HG02973 (cell line): ENCODE measurements at regions not wholly inside any gene's neighbourhood (a gene's known extent, or its start where the extent isn't known, plus 50 kb on each side); places are given as distances from the start of the nearest gene placed in this dataset.
"Not testable (repeated sequence)": the region's sequence is repeated elsewhere in the genome, so short reads cannot be mapped to it uniquely, and the experiment has no call there.

Experiments used
- ATAC-seq: cut with Tn5 transposase; IDR thresholded peaks from one replicate; pipeline ENCODE4 v1.9.1; 2021; ENCODE audit warnings: moderate library complexity; ENCODE audit not compliant: unreplicated experiment

DNA sequence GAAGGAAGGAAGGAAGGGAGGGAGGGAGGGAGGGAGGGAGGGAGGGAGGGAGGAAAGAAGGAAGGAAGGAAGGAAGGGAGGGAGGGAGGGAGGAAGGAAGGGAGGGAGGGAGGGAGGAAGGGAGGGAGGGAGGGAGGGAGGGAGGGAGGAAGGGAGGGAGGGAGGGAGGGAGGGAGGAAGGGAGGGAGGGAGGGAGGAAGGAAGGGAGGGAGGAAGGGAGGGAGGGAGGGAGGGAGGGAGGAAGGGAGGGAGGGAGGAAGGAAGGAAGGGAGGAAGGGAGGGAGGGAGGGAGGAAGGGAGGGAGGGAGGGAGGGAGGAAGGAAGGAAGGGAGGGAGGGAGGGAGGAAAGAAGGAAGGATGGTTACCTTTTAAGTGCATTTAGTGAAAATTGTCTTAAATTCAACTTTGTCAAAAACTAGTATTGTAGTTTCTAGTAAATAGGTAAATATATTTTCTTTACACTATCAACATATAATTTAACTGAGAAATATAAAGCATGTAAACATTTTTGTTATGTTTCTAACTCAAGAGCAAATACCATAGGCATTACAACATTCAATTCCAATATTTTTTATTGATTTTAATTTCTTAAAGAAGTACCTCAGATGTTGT, 776.4 kb upstream of the ADGRL3 start:
- ATAC-seq = not testable (repeated sequence)

DNA sequence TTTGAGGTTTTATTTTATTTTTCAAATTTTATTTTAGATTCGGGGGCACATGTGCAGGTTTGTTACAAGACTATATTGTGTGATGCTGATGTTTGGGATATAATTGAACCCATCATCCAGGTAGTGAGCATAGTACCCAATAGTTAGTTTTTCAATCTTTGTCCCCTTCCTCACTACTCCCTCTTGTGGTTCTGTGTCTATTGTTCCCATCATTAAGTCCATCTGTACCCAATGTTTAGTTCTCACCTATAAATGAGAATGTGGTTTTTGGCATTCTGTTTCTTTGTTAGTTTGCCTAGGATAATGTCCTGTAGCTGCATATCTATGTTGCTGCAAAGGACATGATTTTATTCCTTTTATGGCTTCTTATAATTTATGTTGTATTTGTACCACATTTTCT, 767.2 kb upstream of the ADGRL3 start:
- ATAC-seq = no peak

DNA sequence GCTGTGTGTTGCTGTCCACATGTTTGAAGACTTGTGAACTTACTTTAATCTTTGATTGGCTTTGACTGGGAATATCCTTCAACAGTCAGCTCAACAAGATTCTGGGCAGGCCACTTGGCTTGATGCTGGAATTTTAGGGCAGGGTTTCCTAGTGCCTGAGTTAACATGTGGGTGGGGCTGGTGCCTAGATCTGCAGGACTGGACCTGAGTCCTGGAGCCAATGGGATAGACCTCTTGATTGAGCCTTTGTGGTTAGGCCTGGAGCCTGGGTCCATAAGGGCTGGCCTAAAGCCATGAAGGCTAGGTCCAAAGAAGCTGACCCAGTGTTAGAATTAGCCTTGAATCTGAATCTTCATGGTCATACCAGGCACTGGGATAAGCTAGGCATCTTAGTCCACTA, 757.1 kb upstream of the ADGRL3 start:
- no peak for ATAC-seq

DNA sequence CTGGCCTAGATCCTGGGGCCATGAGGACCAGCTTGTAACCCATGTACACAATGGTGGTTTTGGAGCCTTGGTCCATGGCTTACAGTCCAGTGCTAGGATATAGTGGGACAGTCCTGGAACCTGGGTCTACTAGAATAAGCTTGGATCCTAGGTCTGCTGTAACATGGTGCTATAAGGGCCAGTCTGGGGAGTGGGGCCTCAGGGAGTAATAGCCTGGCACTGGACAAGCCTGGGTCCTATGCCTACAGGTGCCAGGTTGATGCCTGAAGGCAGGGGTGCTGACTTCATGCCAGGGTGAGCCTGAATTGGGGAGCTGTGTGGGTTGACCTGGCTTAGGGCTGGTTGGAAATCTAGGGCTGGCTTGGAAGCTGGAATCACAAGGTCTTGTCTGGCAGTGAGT, 756.3 kb upstream of the ADGRL3 start:
- no peak for ATAC-seq

DNA sequence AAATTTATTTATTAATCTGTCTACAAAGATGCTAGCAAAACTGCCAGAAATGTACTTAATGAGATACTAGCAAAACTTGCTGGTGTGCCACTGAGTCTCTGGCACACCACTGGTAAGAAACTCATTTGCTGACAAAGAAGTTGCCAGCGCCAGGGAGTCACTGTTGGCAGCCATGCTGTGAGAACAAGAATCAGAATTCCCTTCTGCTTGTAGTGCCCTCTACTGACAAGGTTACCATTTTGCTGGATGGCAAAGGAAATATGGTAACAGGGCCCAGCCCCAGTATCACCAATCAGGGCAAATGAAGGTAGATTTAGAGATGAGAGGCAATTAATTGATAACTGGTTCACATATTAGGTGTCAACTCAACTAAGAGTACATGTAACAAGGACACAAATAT, 750.1 kb upstream of the ADGRL3 start:
- no peak for ATAC-seq

DNA sequence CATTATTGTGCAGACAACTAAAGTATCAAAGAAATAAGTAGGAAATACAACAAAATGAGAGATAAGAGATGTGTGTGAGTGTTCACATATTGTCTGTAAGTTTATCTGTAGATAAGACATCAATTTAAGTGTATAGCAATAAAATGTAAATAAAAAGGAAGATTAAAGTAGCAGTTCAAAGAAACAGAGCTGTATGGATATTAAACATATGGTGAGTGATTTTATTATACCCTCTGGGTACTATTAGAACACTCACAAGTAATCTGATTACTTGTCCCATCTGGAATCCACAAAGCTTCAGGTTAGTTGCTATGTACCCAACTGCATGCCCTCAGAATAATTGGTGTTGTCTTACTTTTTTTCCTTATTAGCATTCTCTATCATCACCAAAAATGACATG, 747.9 kb upstream of the ADGRL3 start:
- ATAC-seq = no peak

DNA sequence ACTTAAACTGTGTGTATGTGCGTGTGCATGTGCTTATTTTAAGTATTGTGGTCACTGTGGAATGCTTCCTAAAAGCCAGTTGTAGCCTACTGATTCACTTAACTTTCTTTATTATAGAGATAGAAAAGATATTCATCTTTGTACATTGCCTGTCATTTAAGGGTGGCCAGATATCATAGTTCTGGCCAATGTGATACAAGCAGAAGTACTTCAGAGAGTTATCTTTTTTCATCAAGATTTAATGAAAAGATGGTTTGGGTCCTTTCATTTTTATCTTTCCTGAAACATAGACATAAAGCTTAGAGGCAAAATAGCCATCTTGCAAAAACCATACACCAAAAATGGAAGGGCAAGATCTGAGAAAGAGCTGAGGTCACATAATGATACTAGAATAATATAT, 744.7 kb upstream of the ADGRL3 start:
- no peak for ATAC-seq

DNA sequence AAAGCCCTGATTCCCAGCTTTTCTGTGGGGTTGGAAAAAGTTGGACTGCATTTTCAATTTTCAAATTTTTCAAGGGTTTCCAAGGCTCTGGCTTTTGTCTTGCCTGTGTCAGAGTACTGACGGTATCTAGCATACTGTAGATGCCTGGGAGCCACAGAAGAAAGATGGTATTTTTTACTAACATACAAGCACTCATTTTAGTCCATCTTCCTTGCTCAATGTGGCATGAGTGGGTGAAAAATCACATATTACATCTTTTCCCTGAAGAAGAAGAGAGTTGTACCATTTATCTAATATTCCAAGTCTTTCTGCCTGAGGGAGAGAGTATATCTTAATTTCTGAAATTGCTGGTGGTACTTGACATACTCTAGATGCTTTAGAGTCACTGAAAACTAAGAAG, 738.6 kb upstream of the ADGRL3 start:
- no peak for ATAC-seq

DNA sequence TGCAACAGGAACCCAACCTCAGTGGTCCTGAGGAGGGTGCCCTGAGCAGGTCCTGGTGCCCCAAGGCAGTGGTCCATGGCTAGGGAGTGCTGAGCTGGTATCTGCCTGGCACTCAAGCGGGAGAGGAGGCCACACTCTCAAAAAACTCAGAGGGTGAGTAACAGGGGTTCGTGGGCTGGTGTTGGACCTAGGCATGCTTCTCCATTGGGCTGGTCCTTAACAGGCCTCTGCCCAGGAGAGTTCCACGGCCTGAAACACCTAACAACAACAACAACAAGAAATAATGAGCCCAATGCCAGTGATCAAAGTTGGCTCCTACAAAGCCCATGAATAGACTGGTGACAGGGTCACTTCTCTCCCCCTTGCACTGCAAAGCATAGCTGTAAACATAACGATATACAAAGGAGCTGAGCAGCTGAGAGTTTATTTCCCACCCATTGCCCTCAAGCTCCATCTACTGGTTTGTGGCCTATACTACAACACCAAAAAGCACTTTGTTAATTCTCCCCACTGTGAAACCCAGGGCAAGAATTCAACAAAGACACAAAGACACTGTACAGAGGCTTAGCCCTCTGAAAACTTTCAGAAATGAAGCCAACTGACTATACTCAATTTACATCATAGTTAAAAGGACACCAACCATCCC, 736.1 kb upstream of the ADGRL3 start:
- ATAC-seq = no peak

DNA sequence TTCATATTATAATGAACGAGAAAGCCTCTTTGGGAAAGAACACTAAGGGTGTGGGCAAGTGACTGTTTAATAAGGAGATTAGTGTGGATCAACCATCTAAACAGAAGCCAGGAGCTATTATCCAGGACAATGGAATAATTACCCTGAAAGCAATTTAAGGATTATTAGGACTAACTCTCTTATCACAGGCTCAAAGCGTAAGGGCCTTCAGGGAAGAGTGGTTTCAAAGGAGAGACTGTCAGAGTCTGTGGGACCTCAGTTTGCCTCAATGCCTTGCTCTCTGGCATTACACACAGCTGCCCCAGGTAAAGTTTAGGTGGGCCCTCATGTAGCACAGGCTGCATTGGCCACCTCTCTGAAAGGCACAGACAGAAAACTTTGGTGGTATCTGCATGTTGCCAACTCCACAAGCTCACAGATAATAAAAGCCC, 717.2 kb upstream of the ADGRL3 start:
- no peak for ATAC-seq

DNA sequence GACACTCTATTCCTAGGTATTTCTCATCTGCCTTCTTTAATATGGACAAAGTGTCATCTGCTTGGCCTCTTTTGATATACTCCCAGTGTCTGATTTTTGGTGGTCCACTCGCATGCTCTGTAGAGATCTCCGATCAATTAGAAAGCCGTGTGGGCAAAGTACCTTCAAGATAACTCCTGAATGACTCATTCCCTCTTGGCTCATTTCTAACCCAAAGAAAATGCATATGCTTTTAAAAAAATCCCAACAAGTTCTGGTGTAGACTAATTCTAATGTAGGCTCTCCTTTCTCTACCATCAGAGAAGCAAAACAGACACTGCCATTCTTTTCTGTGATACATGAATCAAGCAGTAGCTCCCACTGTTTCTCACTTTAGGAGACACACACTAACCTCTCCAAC, 714.9 kb upstream of the ADGRL3 start:
- no peak for ATAC-seq

DNA sequence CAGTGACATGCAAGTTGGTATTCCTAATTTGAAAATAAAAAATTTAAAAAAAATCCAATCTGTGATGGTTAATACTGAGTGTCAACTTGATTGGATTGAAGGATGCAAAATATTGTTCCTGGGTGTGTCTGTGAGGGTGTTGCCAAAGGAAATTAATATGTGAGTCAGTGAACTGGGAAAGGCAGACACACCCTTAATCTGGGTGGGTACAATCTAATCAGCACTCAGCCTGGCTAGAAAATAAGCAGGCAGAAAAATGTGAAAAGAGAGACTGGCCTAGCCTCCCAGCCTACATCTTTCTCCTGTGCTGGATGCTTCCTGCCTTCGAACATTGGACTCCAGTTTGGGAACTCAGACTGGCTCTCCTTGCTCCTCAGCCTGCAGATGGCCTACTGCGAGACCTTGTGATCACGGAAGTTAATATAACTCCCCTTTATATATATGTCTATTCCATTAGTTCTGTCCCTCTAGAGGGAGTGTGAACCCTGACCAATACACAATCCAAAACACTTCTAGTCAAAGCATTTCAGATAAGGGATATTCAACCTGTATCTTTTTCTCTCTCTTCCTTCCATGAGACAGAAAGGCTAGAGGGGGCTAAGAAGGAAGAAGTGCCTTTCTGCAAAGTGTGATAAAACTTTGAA, 712.9 kb upstream of the ADGRL3 start:
- ATAC-seq = not testable (repeated sequence)

DNA sequence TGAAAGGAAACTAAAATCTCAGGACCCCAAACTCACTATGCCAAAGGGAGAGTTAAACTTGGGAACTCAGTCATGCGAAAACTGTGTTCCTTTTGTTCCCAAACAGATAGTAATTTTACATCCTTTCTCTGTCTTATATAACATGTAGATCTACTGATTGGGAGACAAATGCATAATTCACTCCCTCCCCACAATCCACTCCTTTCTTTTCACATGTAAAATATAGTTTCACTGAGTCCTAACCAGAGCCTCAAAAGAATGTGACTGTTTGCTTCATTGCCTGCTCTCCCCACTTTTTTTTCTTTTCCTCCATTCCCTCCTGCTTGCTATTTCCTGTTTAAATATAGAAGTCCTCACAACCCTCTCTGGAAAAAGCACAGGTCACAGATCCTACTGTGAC, 699.3 kb upstream of the ADGRL3 start:
- no peak for ATAC-seq

DNA sequence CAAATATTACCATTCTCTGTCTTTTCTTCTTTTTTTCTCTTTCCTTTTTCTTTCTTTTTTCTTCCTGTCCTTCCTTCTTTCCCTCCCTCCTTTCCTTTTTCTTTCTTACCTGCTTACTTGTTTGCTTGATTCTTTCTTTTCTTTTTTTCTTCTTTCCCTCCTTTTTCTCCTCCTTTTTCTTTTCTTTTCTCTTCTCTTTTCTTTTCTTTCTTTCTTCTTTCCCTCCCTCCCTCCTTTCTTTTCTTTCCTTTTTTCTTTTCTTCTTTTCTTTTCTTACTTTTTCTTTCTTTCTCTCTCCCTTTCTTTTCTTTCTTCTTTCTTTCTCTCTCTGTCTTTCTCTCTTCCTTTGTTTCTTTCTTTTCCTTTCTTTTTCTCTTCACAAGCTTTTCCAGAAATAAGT, 697.4 kb upstream of the ADGRL3 start:
- no peak for ATAC-seq

DNA sequence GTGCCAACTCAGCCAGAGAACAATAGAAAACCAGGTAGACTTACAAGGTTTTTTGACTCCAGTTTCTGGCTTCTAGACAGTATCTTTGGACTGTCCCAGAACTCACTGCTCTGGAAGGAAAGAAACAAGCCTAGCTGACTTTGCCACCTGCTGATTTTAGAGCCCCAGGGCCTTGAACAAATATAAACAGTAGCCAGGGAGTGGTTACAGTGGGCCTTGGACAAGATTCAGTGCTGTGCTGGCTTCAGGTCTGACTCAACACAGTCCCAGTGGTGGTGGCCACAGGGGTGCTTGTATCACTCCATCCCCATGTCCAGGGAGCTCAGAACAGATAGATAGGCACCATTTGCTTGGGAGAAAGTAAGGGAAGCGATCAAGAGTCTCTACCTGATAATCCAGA, 694.1 kb upstream of the ADGRL3 start:
- ATAC-seq = no peak

DNA sequence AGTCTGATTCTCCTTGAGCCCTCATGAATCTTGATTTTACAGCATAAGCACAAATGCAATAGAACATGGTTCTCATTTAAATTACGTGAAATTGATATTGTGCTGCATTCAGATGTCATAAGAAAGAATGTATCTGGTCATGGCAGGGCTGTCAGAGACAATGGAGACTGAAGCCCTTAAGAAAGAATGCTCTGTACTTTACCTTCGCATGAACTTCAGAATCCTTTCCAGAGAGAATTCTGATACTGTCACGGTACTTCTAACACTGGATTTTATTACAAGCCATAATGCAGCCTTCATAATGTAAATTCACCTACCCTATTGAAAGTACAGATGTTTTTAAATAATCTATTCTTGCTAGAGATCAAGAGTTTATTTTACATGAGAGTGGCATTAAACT, 677.9 kb upstream of the ADGRL3 start:
- ATAC-seq = no peak

DNA sequence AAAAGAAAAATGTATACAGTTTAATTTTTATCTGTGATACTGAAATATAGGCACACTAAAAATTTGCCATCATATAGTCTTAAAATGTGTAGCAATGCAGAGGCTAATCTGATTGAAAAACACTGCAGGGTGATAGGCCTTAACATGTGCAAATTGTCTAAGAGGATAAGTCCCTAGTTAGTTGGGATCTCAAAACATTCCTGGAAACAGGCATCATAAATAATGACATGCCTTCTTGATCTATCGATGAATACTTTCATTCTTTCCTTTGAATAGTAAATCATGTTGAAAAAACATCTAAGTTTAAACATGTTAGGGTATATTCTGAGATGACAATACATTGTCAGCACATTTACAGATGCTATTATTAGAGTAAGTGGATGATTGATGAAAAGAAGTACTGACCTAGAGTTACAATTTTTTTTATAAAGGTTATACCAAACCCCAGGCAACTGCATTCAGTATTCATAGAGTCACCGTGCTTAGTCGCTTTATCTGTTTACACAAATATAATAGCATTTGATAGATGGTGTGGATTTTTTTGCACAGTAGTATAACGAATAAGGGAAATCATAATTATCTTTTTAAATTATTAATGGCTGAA, 668.2 kb upstream of the ADGRL3 start:
- ATAC-seq = no peak

DNA sequence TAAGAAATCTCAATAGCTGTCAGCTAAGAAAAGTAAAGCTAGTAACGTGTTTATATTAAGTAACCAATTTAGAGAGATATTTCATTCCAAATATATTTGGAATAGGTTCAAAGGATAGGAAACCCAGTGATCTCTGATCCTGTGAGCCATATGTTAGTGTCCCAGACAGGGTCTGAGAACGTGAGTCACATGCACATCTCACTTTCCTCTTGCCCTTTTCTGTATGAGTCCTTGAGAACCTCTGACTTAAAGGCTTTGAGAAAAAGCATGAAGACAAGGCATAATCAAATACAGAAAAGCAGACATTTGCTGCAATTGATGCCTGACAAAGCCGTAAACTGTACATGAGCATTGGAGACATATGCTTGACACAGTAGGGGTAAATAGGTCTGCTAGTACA, 655.1 kb upstream of the ADGRL3 start:
- ATAC-seq = no peak

DNA sequence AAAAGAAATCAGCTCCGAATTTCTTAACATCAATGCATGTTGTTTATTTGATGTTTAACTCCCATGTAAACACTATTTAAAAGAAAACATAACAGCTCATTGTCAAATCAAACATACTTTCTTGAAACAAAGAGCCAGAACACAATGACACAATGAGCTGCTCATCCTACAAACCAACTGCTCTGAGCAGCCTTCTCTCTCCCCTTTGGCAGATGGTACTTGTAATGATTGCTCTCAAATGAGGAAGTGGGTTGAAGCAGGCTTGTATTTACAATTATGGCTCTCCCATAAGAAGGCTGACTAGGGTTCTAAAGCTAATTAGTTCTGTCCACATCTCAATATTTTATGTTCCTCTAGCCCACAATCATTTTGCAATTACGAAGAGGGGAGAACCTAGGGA, 637.8 kb upstream of the ADGRL3 start:
- ATAC-seq = no peak

DNA sequence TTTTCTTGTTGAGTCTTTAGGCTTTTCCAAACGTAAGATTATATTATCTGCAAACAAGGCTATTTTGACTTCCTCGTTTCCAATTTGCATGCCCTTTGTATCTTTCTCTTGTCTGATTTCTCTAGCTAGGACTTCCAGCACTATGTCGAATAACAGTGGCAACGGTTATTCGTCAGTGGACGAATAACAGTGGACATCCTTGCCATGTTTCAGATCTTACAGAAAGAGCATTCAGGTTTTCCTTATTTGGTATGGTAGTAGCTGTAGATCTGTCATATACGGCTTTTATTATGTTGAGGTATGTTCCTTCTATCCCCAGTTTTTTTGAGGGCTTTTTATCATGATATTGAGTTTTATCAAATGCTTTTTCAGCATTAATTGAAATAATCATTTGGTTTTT, 634.6 kb upstream of the ADGRL3 start:
- no peak for ATAC-seq

DNA sequence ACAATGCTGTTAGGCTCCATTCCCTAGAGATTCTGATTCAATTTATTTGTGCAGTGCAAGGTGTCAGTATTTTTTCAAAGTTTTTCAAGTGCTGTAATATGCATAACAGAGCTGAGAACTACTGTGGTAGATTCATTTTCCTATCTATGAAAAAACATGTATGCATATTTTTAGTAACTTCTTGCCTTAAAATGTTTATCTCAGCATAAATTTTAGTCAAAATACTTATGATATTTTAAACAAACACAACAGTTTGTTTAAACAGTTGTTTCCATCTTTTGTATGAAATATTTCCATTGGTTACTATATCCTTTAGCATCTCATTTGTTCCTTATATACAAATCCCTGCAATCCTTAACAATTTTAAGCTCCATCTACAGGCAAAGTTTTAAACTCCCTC, 624.8 kb upstream of the ADGRL3 start:
- no peak for ATAC-seq

DNA sequence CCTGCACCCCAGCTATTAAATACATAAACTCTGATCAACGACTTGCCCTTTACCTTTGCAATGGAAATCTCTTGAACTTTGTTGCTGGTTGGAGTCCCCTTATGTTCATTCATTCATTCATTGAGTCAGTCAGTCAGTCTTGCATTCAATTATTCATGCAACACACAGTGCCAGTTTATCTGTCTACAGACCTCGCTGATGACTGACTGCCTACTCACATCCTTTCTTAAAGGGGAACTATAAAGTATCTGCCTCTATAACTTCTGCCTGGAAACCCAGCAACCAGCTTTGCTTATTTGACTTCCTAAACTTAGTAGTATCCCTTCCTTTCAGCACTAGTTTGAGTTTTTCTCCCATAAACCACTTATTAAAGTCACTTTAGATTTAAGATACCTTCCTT, 620.8 kb upstream of the ADGRL3 start:
- ATAC-seq = no peak
